GM18499 (cell line): ENCODE measurements at regions not wholly inside any gene's neighbourhood (a gene's known extent, or its start where the extent isn't known, plus 50 kb on each side); places are given as distances from the start of the nearest gene placed in this dataset.
"Not testable (repeated sequence)": the region's sequence is repeated elsewhere in the genome, so short reads cannot be mapped to it uniquely, and the experiment has no call there.

Source experiments
- ATAC-seq: cut with Tn5 transposase; IDR thresholded peaks from one replicate; pipeline ENCODE4 v1.9.1; 2021; ENCODE audit warnings: moderate number of reproducible peaks; ENCODE audit not compliant: insufficient read depth, unreplicated experiment

- ATAC-seq: no peak
Observed at GRCh38 chr14:25351269-25351668, 301.3 kb upstream of the STXBP6 start.

GRCh38 chr14:25350802-25351201 lies 300.9 kb upstream of the STXBP6 start:
- no peak for ATAC-seq

GRCh38 chr14:25350021-25350420 lies 300.1 kb upstream of the STXBP6 start:
- ATAC-seq: no peak

GRCh38 chr14:25349269-25349668 lies 299.3 kb upstream of the STXBP6 start:
- no peak for ATAC-seq

- ATAC-seq: no peak
Observed at GRCh38 chr14:25340882-25341281, 290.9 kb upstream of the STXBP6 start.

GRCh38 chr14:25322784-25323183 lies 272.8 kb upstream of the STXBP6 start:
- ATAC-seq: no peak

GRCh38 chr14:25316007-25316406 lies 266.1 kb upstream of the STXBP6 start:
- not testable (repeated sequence) for ATAC-seq

GRCh38 chr14:25308244-25308643 lies 258.3 kb upstream of the STXBP6 start:
- no peak for ATAC-seq

- no peak for ATAC-seq
Observed at GRCh38 chr14:25303934-25304333, 254.0 kb upstream of the STXBP6 start.

GRCh38 chr14:25298238-25298637 lies 248.3 kb upstream of the STXBP6 start:
- ATAC-seq: no peak

- ATAC-seq: not testable (repeated sequence)
Observed at GRCh38 chr14:25290154-25290553, 240.2 kb upstream of the STXBP6 start.

- ATAC-seq: no peak
Observed at GRCh38 chr14:25274529-25274928, 224.6 kb upstream of the STXBP6 start.

GRCh38 chr14:25267186-25267585 lies 217.2 kb upstream of the STXBP6 start:
- ATAC-seq: no peak

GRCh38 chr14:25259470-25259869 lies 209.5 kb upstream of the STXBP6 start:
- ATAC-seq: no peak

GRCh38 chr14:25252793-25253192 lies 202.8 kb upstream of the STXBP6 start:
- ATAC-seq: no peak

GRCh38 chr14:25250516-25250915 lies 200.6 kb upstream of the STXBP6 start:
- ATAC-seq: no peak

- ATAC-seq: no peak
Observed at GRCh38 chr14:25247609-25248008, 197.7 kb upstream of the STXBP6 start.

GRCh38 chr14:25246751-25247150 lies 196.8 kb upstream of the STXBP6 start:
- no peak for ATAC-seq

GRCh38 chr14:25239170-25239569 lies 189.2 kb upstream of the STXBP6 start:
- no peak for ATAC-seq

- no peak for ATAC-seq
Observed at GRCh38 chr14:25237845-25238244, 187.9 kb upstream of the STXBP6 start.

- no peak for ATAC-seq
Observed at GRCh38 chr14:25233613-25234012, 183.7 kb upstream of the STXBP6 start.

GRCh38 chr14:25231004-25231403 lies 181.1 kb upstream of the STXBP6 start:
- ATAC-seq: no peak

GRCh38 chr14:25226214-25226613 lies 176.3 kb upstream of the STXBP6 start:
- no peak for ATAC-seq
